AG09319 (cell line): ENCODE measurements at regions not wholly inside any gene's neighbourhood (a gene's known extent, or its start where the extent isn't known, plus 50 kb on each side); places are given as distances from the start of the nearest gene placed in this dataset.

Source experiments
- DNase-seq: peaks from one replicate; pipeline ENCODE4 v3.0.0-alpha.2; 2010; ENCODE audit warnings: low read depth; ENCODE audit errors: extremely low read depth
- CTCF ChIP-seq: IDR thresholded peaks from 2 replicates; pipeline ENCODE4 v1.5.1; 2011; ENCODE audit warnings: low read depth, mild to moderate bottlenecking, inconsistent platforms, low read length, moderate library complexity

- TF ChIP-seq CTCF: no peak
- no peak for DNase-seq
Measured at GRCh38 chr14:98133806-98134205, 1138.2 kb downstream of the BCL11B start.

DNA sequence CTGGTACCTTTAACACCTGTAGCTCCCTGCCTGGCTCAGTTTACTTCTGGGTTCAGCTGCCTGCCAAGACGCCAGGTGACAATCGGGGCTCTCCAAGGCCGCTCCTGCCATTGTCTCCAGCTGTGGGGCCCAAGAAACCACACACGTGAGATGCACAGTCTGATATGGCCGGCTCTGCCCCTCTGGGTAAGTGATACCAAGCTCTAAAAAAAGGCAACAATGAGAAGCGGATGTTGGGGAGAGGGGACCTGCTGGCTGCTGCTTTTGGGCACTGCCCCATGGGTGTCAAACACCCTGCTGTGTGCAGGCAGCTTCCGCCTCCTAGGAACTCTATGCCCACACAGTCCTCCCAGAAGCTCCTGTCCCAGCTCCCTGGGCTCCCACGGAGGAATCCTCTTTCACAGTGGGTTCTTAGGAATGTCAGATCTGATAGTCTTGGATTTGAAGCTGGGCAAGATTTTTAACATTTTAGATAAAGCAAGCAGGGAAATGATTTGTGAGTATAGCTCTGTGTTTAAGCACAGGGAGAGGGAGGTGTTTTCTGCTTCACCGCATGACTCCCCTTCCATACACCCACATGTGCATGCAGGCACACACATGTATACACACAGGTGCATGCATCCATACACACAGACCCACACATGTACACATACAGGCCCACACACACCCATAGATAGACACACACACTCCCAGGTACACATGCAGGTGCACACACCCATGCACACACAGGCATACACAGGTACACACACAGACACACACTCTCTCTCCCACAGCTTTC, 1135.8 kb downstream of the BCL11B start:
- no peak for DNase-seq
- no peak for TF ChIP-seq CTCF

DNA sequence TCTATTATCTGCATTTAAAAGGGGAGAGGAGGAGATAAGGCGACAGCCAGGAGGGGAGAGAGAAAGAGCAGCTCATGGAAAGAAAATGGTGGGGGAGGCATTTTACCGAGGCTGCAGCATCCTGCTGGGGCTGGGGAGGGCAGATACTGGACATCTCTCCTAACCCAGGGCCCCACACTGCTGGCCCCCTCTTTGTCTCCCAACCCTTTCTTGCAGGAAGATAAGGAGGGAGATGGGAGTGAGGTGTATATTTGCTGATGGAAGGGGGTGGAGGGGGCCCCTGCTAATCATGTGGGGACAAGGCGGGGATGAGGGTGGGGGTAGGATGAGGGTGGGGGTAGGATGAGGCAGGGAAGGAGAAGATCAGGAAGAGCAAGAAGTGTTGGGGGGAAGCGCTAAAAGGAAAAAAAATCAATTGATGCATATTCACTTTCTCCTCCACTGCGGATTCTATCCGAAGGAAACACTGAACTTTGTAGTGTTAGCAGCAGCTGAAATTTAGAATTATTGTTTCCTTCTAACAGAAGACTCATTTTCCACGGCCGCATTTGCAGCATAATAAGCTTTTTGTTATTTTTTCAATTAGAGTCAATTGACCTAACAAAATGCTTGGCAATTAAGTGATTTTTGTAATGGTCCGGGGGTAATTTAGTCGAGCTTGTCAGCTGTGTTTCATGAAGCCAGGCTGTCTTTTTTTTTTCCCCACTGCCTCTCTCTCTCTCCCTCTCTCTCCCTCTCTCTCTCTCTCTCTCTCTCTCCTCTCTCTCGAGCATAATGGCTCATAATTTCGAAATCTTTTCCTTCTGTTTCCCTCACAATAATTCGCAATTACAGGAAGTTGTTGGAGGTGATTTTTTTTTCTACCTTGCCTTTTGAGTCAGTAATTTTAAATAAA, 1134.6 kb downstream of the BCL11B start:
- TF ChIP-seq CTCF: no peak
- DNase-seq: no peak

DNA sequence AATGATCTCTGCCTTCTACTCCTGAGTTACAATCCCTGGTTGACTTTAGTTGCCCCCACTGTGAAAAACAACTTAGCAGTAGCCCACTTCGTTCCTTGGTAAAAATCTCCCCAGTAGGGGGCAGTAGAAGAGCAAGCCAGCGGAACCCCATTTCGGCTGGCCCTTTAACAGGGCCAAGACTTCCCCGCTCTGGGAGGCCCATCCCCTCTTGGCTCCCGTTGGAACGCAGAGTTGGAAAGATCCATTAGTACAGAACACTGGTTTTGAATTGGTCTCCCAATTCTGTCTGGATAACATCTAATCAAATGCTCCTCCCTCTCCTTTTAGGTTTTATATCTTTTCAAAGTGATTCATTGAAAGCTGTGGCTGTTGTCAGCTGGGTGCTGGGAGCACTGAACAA, 1133.3 kb downstream of the BCL11B start:
- DNase-seq: no peak
- TF ChIP-seq CTCF: peak; percentile 25

- TF ChIP-seq CTCF: no peak
- no peak for DNase-seq
Measured at GRCh38 chr14:98140862-98141530, 1131.0 kb downstream of the BCL11B start.

DNA sequence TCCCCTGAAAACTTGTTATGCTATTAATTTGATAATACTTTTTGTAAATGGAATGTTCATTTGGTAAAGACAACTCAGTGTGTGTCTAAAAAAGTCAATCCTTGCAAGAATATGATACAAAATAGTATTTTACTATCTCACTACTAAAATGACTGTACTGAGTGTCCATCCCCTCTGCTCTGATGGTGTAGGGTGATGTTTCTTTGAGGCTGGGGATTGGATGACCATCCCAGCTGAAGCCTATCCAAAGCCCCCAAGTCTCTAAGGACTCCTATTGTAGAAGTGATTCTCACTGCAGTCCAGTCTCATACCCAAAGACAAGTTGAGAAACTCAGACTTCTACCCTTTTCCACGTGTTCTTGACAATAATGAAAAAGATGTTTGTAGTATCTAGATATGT, 1128.4 kb downstream of the BCL11B start:
- no peak for DNase-seq
- no peak for TF ChIP-seq CTCF
